IMR-90 (cell line): ENCODE measurements at regions not wholly inside any gene's neighbourhood (a gene's known extent, or its start where the extent isn't known, plus 50 kb on each side); places are given as distances from the start of the nearest gene placed in this dataset.

Experiments
- ATAC-seq: fragments of 200-7000 bp; cut with Tn5 transposase; 2 replicates; pipeline ENCODE4 v1.9.1; 2020; ENCODE audit warnings: low read depth, mild to moderate bottlenecking, moderate library complexity
- BruUV-seq: library from RNA; stranded (reverse); fragments of 400-500 nt; replicated peaks from 2 replicates; lab custom pipeline; 2021; lab: Mats Ljungman, UMichigan
- CTCF ChIA-PET: fragments of 300-600 bp; formaldehyde crosslinking; extraction: SDS; loops from one replicate; lab custom pipeline; 2021; ENCODE audit warnings: antibody characterized with exemption; lab: Yijun Ruan, JAX
- POLR2A ChIA-PET: fragments of 300-600 bp; sonication (Branson Sonifier 250); formaldehyde crosslinking; loops from one replicate; lab custom pipeline; 2022; ENCODE audit warnings: antibody characterized with exemption; ENCODE audit not compliant: unreplicated experiment; lab: Charles Lee
- DNase-seq: peaks from one replicate; pipeline ENCODE4 v3.0.0; 2013
- H2AFZ ChIP-seq: replicated peaks from 2 replicates; pipeline ENCODE3; 2013; ENCODE audit warnings: low read length, mild to moderate bottlenecking; ENCODE audit not compliant: poor library complexity
- H2AK5ac ChIP-seq: 2 replicates; pipeline ENCODE4 v1.6.1; 2013; ENCODE audit warnings: low read depth, low read length, inconsistent platforms
- H2AK9ac ChIP-seq: replicated peaks from 2 replicates; pipeline ENCODE3; 2013; ENCODE audit warnings: mild to moderate bottlenecking, low read depth, low read length, moderate library complexity; ENCODE audit not compliant: poor library complexity
- H2BK120ac ChIP-seq: 2 replicates; pipeline ENCODE4 v1.6.1; 2013; ENCODE audit warnings: low read depth, low read length, inconsistent platforms
- H2BK15ac ChIP-seq: 3 replicates; pipeline ENCODE4 v1.6.1; 2013; ENCODE audit warnings: low read depth, low read length, inconsistent platforms
- H2BK20ac ChIP-seq: 2 replicates; pipeline ENCODE4 v1.6.1; 2013; ENCODE audit warnings: low read depth, mild to moderate bottlenecking, inconsistent platforms, low read length, moderate library complexity
- H2BK5ac ChIP-seq: 2 replicates; pipeline ENCODE4 v1.6.1; 2013; ENCODE audit warnings: mild to moderate bottlenecking, low read depth, low read length, inconsistent platforms; ENCODE audit not compliant: poor library complexity, severe bottlenecking
- H3K14ac ChIP-seq: replicated peaks from 2 replicates; pipeline ENCODE4 v1.6.1; 2013; ENCODE audit warnings: low read depth, low read length, inconsistent platforms
- H3K18ac ChIP-seq: 2 replicates; pipeline ENCODE4 v1.6.1; 2013; ENCODE audit warnings: low read depth, low read length, control low read depth
- H3K23ac ChIP-seq: 2 replicates; pipeline ENCODE4 v1.6.1; 2013; ENCODE audit warnings: low read depth, low read length, inconsistent platforms
- H3K27ac ChIP-seq: 2 replicates; pipeline ENCODE4 v1.5.1; 2013; ENCODE audit warnings: mild to moderate bottlenecking, control low read depth, low read length; ENCODE audit not compliant: insufficient read depth
- H3K27me3 ChIP-seq: 2 replicates; pipeline ENCODE4 v1.6.1; 2013; ENCODE audit warnings: low read length; ENCODE audit not compliant: control insufficient read depth, insufficient read depth
- H3K36me3 ChIP-seq: 2 replicates; pipeline ENCODE4 v1.6.1; 2013; ENCODE audit warnings: low read length, mixed read lengths; ENCODE audit not compliant: control insufficient read depth, insufficient read depth
- H3K4ac ChIP-seq: 2 replicates; pipeline ENCODE4 v1.6.1; 2013; ENCODE audit warnings: low read depth, low read length, inconsistent platforms
- H3K4me1 ChIP-seq: 2 replicates; pipeline ENCODE4 v1.6.1; 2013; ENCODE audit warnings: low read length, mixed read lengths; ENCODE audit not compliant: control insufficient read depth, insufficient read depth
- H3K4me2 ChIP-seq: 2 replicates; pipeline ENCODE4 v1.6.1; 2013; ENCODE audit warnings: low read depth, mild to moderate bottlenecking, control low read depth, low read length, moderate library complexity
- H3K4me3 ChIP-seq: 2 replicates; pipeline ENCODE4 v1.5.1; 2013; ENCODE audit warnings: low read depth, mild to moderate bottlenecking, control low read depth, low read length, moderate library complexity; ENCODE audit not compliant: insufficient read depth
- H3K56ac ChIP-seq: 2 replicates; pipeline ENCODE4 v1.6.1; 2013; ENCODE audit warnings: low read length, inconsistent platforms; ENCODE audit not compliant: insufficient read depth; ENCODE audit errors: extremely low read depth
- H3K79me1 ChIP-seq, 2 experiments: 2 replicates each; pipeline ENCODE4 v1.6.1; 2013; ENCODE audit warnings: low read length in 2 of 2, inconsistent platforms in 1 of 2, low read depth in 1 of 2
- H3K9ac ChIP-seq: 2 replicates; pipeline ENCODE4 v1.6.1; 2013; ENCODE audit warnings: low read depth, low read length, control low read depth
- H3K9me1 ChIP-seq: 2 replicates; pipeline ENCODE4 v1.6.1; 2013; ENCODE audit warnings: low read length, inconsistent platforms; ENCODE audit not compliant: insufficient read depth
- H3K9me3 ChIP-seq: 2 replicates; pipeline ENCODE4 v1.6.1; 2013; ENCODE audit warnings: low read length; ENCODE audit not compliant: control insufficient read depth, insufficient read depth
- H4K20me1 ChIP-seq: 2 replicates; pipeline ENCODE4 v1.6.1; 2013; ENCODE audit warnings: low read length, inconsistent platforms; ENCODE audit not compliant: insufficient read depth
- H4K5ac ChIP-seq: 2 replicates; pipeline ENCODE4 v1.6.1; 2013; ENCODE audit warnings: mild to moderate bottlenecking, low read depth, low read length, control low read depth
- H4K8ac ChIP-seq, 2 experiments: 2 replicates each; pipeline ENCODE4 v1.6.1; 2013; ENCODE audit warnings: low read depth in 2 of 2, low read length in 2 of 2, control low read depth in 1 of 2, inconsistent platforms in 1 of 2
- H4K91ac ChIP-seq: 2 replicates; pipeline ENCODE4 v1.6.1; 2013; ENCODE audit warnings: low read depth, low read length, inconsistent platforms; ENCODE audit not compliant: insufficient read depth
- BHLHE40 ChIP-seq: fragments of 150-350 bp; IDR thresholded peaks from 2 replicates; pipeline ENCODE4 v1.6.1; 2016; ENCODE audit warnings: mild to moderate bottlenecking, low read depth, low read length
- CEBPB ChIP-seq: IDR thresholded peaks from 2 replicates; pipeline ENCODE4 v1.6.1; 2012; ENCODE audit warnings: low read depth, low read length, improper control_type of control experiment
- CHD1 ChIP-seq: IDR thresholded peaks from 2 replicates; pipeline ENCODE4 v1.6.1; 2012; ENCODE audit warnings: low read depth, low read length, improper control_type of control experiment
- FOS ChIP-seq: fragments of 150-350 bp; IDR thresholded peaks from 2 replicates; pipeline ENCODE4 v1.6.1; 2016; ENCODE audit warnings: low read depth, low read length
- MAFK ChIP-seq: IDR thresholded peaks from 2 replicates; pipeline ENCODE4 v1.6.1; 2012; ENCODE audit warnings: low read depth, low read length, improper control_type of control experiment
- MAZ ChIP-seq: IDR thresholded peaks from 2 replicates; pipeline ENCODE4 v1.6.1; 2012; ENCODE audit warnings: low read depth, mild to moderate bottlenecking, low read length, improper control_type of control experiment, moderate library complexity, borderline replicate concordance
- NFE2L2 ChIP-seq: fragments of 150-350 bp; IDR thresholded peaks from 2 replicates; pipeline ENCODE4 v1.6.1; 2016; ENCODE audit warnings: low read depth, mild to moderate bottlenecking, low read length
- RFX5 ChIP-seq: IDR thresholded peaks from 2 replicates; pipeline ENCODE4 v1.8.0; 2012; ENCODE audit warnings: low read depth, mild to moderate bottlenecking, low read length, moderate library complexity
- SMC3 ChIP-seq: fragments of 150-350 bp; IDR thresholded peaks from 2 replicates; pipeline ENCODE4 v1.6.1; 2016; ENCODE audit warnings: low read depth, mild to moderate bottlenecking, antibody characterized with exemption, low read length, moderate library complexity
- USF2 ChIP-seq: fragments of 150-350 bp; IDR thresholded peaks from 2 replicates; pipeline ENCODE4 v1.6.1; 2017; ENCODE audit warnings: mild to moderate bottlenecking, antibody characterized with exemption, low read length, low read depth
- WGBS, 2 experiments: methylation state at CpG; one replicate each; pipeline versions ENCODE4 v1.1.5 to v1.1.7; 2013; ENCODE audit warnings: missing lambda C conversion rate in 2 of 2; ENCODE audit not compliant: insufficient read length in 1 of 2; ENCODE audit errors: extremely low coverage in 2 of 2; 5-methylcytosine and 5-hydroxymethylcytosine counted together
- dilution Hi-C: fragments of 300-500 bp; cut with HindIII; formaldehyde crosslinking; loops from one replicate; pipeline ENCODE4 v1.14.3; 2018; ENCODE audit warnings: low sequenced_read_pairs; ENCODE audit not compliant: unreplicated experiment
- in situ Hi-C: fragments of 300-500 bp; cut with MboI; formaldehyde crosslinking; loops from 3 replicates; pipeline ENCODE4 v1.14.3; 2019; ENCODE audit warnings: low sequenced_read_pairs, inconsistent platforms, mixed read lengths
- intact Hi-C: fragments of 100-400 bp; cut with micrococcal nuclease; formaldehyde crosslinking; loops from 2 replicates; pipeline ENCODE4 v1.10.0; 2022
- TF ChIP-seq, protein P1 (sequence below): conservative IDR thresholded peaks from 2 replicates; pipeline ENCODE4 v1.5.1; 2012; ENCODE audit warnings: mild to moderate bottlenecking, low read depth, low read length, improper control_type of control experiment
- TF ChIP-seq, protein P2 (sequence below): fragments of 150-350 bp; IDR thresholded peaks from 2 replicates; pipeline ENCODE4 v1.6.1; 2016; ENCODE audit warnings: low read depth, mild to moderate bottlenecking, low read length, moderate library complexity, borderline replicate concordance

DNA sequence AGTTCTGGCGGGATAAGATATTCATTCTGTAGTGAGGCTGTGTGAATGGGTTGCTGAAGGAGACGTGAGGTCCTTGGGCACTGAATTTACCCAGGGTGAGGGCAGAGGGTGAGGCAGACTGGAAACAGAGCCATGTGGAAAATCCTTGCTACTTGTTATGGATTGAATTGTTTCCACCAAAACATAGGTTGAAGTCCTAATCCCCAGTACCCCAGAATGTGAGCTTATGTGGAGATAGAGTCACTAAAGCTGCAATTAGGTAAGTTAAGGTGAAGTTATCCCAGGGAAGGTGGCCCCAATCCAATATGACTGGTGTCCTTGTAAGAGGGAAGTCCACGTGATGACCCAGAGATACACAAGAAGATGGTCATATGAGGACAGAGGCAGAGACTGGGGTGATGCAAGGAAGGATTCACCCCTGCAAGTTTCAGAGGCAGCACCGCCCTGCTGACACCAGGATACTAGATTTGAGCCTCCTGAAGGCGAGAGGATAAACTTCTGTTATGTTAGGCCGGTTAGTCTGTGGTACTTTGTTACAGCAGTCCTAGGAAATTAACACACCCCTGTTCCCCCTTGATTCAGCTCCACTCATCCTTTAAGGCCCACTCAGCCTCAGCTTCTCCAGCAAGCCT is 289.4 kb upstream of the MEX3C start:
- Histone ChIP-seq H3K14ac (no peak overlapping the region), H4K91ac (no peak overlapping the region), H3K4me1 (no peaks in the 10 kb centered on the region), H3K4me3 (no peak overlapping the region), H2BK5ac (no peak overlapping the region), H4K8ac (no peak overlapping the region), H4K5ac (no peak overlapping the region), H2AFZ (no peak overlapping the region), H3K79me1 (no peaks in the 10 kb centered on the region), H3K36me3 (no peaks in the 10 kb centered on the region), H2AK9ac (no peak overlapping the region), H3K4me2 (no peak overlapping the region), H3K9me1 (no peaks in the 10 kb centered on the region), H3K27ac (no peak overlapping the region), H3K23ac (no peak overlapping the region), H3K9me3 (peaks cover 29% of the 10 kb centered on the region), H3K56ac (no peak overlapping the region), H3K18ac (no peak overlapping the region), H2BK120ac (no peak overlapping the region), H3K4ac (no peak overlapping the region), H2AK5ac (no peak overlapping the region), H4K20me1 (no peaks in the 10 kb centered on the region), H2BK15ac (no peak overlapping the region), H3K9ac (no peak overlapping the region), H2BK20ac (no peak overlapping the region), H3K27me3 (no peaks in the 10 kb centered on the region)
- WGBS, 2 experiments, result 31% methylated on average over 2 of the region's 6 CpGs; no CpG with 5 or more reads in 1 of the 2 experiments
- intact Hi-C loops (no loop called here), in situ Hi-C loops (no loop called here), dilution Hi-C loops (no loop called here)
- POLR2A ChIA-PET, result no interaction called here
- ATAC-seq (no peak), DNase-seq (no peak)
- no TSS peak for BruUV-seq
- TF ChIP-seq, protein P1, sequence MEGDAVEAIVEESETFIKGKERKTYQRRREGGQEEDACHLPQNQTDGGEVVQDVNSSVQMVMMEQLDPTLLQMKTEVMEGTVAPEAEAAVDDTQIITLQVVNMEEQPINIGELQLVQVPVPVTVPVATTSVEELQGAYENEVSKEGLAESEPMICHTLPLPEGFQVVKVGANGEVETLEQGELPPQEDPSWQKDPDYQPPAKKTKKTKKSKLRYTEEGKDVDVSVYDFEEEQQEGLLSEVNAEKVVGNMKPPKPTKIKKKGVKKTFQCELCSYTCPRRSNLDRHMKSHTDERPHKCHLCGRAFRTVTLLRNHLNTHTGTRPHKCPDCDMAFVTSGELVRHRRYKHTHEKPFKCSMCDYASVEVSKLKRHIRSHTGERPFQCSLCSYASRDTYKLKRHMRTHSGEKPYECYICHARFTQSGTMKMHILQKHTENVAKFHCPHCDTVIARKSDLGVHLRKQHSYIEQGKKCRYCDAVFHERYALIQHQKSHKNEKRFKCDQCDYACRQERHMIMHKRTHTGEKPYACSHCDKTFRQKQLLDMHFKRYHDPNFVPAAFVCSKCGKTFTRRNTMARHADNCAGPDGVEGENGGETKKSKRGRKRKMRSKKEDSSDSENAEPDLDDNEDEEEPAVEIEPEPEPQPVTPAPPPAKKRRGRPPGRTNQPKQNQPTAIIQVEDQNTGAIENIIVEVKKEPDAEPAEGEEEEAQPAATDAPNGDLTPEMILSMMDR, result no peak
- TF ChIP-seq CEBPB (no peak), MAZ (no peak), FOS (no peak), USF2 (no peak), NFE2L2 (no peak), BHLHE40 (no peak), RFX5 (no peak), CHD1 (no peak), MAFK (no peak), SMC3 (no peak)
- TF ChIP-seq, protein P2, sequence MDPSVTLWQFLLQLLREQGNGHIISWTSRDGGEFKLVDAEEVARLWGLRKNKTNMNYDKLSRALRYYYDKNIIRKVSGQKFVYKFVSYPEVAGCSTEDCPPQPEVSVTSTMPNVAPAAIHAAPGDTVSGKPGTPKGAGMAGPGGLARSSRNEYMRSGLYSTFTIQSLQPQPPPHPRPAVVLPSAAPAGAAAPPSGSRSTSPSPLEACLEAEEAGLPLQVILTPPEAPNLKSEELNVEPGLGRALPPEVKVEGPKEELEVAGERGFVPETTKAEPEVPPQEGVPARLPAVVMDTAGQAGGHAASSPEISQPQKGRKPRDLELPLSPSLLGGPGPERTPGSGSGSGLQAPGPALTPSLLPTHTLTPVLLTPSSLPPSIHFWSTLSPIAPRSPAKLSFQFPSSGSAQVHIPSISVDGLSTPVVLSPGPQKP, result no peak
- CTCF ChIA-PET, result no interaction called here
